RWPE1 (cell line): ENCODE measurements at regions not wholly inside any gene's neighbourhood (a gene's known extent, or its start where the extent isn't known, plus 50 kb on each side); places are given as distances from the start of the nearest gene placed in this dataset.
A peak's percentile ranks its signal among the peaks of the same experiment; 100 is the strongest.
"Not testable (repeated sequence)": the region's sequence is repeated elsewhere in the genome, so short reads cannot be mapped to it uniquely, and the experiment has no call there.

Experiments used
- CTCF ChIA-PET: fragments of 350-600 bp; sonication (Branson Sonifier 250); formaldehyde crosslinking; extraction: SDS; loops from one replicate; lab custom pipeline; 2021; lab: Yijun Ruan, JAX
- POLR2A ChIA-PET: fragments of 400-600 bp; formaldehyde crosslinking; extraction: SDS; loops from one replicate; lab custom pipeline; 2020; ENCODE audit warnings: antibody characterized with exemption; ENCODE audit not compliant: low non-redundant PET; lab: Yijun Ruan, JAX
- DNase-seq: peaks from one replicate; pipeline ENCODE4 v3.0.0; 2012; ENCODE audit warnings: low spot score
- H3K27ac ChIP-seq: fragments of 450-650 bp; 2 replicates; pipeline ENCODE4 v1.5.1; 2017
- TF ChIP-seq, protein P1 (sequence below): fragments of 450-650 bp; conservative IDR thresholded peaks from 2 replicates; pipeline ENCODE4 v1.5.1; 2017; ENCODE audit warnings: low read depth, mild to moderate bottlenecking

DNA sequence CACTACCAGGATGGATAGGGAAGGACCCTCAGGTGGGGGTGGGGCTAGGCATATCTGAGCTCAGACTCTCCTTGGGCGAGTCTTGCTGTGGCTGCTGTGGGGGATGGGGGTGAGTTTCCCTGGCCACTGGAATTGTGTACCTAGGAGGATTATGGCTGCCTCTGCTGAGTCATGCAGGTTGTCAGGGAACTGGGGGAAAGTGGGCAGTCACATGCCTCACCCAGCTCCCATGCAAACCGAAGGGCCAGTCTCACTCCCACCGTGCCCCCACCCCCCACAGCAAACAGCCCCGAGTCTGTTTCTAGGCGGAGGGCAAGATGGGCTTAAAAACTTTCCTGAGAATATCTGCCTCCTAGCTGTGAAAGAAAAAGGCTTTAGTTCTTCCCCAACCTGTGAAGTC, 210.3 kb upstream of the FERMT1 start:
- TF ChIP-seq, protein P1, sequence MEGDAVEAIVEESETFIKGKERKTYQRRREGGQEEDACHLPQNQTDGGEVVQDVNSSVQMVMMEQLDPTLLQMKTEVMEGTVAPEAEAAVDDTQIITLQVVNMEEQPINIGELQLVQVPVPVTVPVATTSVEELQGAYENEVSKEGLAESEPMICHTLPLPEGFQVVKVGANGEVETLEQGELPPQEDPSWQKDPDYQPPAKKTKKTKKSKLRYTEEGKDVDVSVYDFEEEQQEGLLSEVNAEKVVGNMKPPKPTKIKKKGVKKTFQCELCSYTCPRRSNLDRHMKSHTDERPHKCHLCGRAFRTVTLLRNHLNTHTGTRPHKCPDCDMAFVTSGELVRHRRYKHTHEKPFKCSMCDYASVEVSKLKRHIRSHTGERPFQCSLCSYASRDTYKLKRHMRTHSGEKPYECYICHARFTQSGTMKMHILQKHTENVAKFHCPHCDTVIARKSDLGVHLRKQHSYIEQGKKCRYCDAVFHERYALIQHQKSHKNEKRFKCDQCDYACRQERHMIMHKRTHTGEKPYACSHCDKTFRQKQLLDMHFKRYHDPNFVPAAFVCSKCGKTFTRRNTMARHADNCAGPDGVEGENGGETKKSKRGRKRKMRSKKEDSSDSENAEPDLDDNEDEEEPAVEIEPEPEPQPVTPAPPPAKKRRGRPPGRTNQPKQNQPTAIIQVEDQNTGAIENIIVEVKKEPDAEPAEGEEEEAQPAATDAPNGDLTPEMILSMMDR = no peak
- ChIA-PET CTCF (no interaction called here), POLR2A (no interaction called here)
- DNase-seq = no peak
- H3K27ac ChIP-seq = no peak overlapping the region

DNA sequence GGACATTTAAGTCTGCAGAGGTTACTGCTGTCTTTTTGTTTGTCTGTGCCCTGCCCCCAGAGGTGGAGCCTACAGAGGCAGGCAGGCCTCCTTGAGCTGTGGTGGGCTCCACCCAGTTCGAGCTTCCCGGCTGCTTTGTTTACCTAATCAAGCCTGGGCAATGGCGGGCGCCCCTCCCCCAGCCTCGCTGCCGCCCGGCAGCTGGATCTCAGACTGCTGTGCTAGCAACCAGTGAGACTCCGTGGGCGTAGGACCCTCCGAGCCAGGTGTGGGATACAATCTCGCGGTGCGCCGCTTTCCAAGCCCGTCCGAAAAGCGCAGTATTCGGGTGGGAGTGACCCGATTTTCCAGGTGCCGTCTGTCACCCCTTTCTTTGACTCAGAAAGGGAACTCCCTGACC, 198.4 kb upstream of the FERMT1 start:
- POLR2A ChIA-PET, CTCF ChIA-PET, H3K27ac ChIP-seq, DNase-seq: not testable (repeated sequence)

DNA sequence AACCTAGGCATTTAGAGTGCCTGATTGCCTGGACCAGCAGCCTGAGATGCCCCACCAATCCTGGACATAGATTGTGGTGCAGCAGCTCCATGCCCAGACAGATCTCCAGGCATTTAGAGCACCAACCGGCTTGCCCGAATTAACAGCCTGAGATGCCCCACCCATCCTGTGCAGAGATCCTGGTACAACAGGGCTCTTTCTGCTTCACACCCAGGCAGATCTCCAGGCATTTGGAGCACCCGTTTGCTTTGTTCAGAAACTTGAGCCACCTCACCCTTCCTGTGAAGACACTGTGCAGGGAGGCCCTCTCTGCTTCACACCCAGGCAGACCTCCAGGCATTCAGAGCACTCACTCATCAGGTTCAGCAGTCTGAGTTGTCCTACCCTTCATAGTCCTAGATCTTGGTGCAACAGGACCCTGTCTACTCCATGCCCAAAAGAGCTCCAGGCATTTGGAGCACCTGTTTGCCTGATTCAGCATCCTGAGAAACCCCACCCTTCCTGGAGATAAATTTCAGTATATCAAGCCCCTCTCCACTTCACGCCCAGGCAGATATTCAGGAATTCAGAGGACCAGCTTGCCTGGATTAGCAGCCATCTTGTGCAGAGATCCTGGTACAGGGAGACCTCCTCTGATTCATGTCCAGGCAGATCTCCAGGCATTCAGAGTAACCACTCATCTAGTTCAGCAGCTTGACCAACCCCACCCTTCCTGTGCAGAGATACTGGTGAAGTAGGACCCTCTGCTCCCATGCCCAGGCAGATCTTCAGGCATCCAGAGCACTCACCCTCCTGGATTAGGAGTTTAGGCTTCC, 189.2 kb upstream of the FERMT1 start:
- TF ChIP-seq, protein P1 = no peak
- ChIA-PET POLR2A (no interaction called here), CTCF (interaction anchor here (1.0 kb wide), 1 partner anchor 11 kb away, joined by 3 read pairs; no protein-coding TSS in a partner anchor)

DNA sequence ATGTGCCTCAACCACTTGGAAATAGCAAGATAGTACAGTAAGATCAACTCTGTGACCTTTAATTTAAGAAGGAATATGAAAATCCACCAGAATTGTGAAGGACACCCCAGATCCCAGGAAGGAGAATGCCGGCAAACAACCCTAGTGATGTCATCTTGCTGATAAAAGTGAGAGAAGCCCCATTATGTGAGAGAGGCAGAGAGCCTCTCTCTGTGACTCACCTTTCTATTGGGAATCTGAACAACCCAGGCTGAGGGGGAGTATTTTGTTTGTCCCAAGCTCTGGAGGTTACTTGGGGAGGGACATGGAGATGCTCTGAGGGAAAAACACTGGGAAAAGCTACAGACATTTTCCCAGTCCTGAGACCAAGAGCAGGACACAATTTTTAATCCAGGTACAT, 188.3 kb upstream of the FERMT1 start:
- DNase-seq = no peak
- H3K27ac ChIP-seq = peak overlapping the region; percentile 86
- ChIA-PET CTCF (no interaction called here), POLR2A (no interaction called here)
- TF ChIP-seq, protein P1 = no peak

More for the DNA sequence above, 189.2 kb upstream of the FERMT1 start:
- peak overlapping the region; percentile 86 for H3K27ac ChIP-seq
- DNase-seq = peak; percentile 23

DNA sequence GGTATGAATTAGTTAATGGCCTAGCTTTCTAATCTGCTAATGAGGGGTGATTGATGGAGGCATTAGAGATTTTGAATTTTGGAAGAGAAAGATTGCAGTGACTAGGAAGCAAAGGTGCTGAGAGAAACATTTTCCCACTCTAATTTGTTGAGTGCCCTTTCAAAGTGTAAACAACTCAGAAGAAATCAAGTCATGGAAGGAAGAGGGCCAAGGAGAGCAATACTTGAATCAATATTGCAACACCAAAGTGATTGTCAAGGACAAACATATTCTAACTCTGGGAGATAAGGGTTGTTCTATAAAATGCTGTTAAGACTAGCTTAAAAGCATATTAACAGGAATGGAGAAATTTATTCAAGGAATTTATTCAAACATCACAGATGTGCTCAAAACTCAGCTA, 182.7 kb upstream of the FERMT1 start:
- POLR2A ChIA-PET = no interaction called here

DNA sequence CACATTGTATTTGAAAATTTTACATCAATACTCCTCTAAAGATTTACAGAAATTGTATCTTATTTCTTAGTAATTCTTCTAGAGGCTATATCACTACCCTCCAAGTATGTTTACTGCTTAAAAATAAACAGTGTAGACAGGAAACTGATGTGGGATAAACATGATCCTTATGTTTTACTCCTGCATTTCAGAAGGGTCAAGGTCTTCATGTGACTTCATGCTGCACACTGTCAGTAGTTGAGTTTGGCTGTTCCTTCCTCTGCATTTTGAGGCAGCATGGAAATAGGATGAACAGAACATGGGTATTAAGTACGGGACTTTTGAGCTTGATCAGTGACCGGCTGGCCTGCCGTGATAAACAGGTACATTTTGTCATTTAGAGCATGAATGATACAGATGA, 179.2 kb upstream of the FERMT1 start:
- DNase-seq = no peak
- no peak overlapping the region for H3K27ac ChIP-seq
- TF ChIP-seq, protein P1 = no peak
- ChIA-PET CTCF (no interaction called here), POLR2A (no interaction called here)

More for the DNA sequence above, 182.7 kb upstream of the FERMT1 start:
- DNase-seq = no peak
- TF ChIP-seq, protein P1 = no peak
- CTCF ChIA-PET = no interaction called here
- H3K27ac ChIP-seq = no peak overlapping the region

DNA sequence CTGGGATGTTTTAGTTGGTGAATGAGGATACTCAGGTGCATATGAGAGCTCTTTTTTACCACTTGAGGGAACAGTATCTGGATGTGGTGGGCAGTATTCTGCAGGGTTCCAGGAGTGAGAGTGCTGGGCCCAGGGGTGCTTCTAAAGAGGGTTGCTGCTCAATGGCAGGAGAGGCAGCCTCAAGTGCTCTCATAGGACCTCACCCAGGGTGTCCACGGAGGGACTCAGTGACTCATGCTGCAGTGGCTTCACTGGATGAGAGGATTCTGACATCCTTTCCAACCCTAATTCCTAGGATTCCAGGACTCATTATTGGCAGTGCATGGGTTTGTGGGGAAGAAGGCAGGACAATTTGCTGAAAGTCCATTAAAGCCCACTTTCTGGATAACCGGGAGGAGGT, 176.6 kb upstream of the FERMT1 start:
- ChIA-PET POLR2A (no interaction called here), CTCF (no interaction called here)
- no peak for DNase-seq
- TF ChIP-seq, protein P1 = no peak
- no peak overlapping the region for H3K27ac ChIP-seq
